CD4-positive, alpha-beta T cell (primary cell): ENCODE measurements at regions not wholly inside any gene's neighbourhood (a gene's known extent, or its start where the extent isn't known, plus 50 kb on each side); places are given as distances from the start of the nearest gene placed in this dataset.

Experiments used
- ATAC-seq: fragments of 200-7000 bp; cut with Tn5 transposase; one replicate; pipeline ENCODE4 v1.10.0; 2022; ENCODE audit warnings: mild to moderate bottlenecking; ENCODE audit not compliant: poor library complexity
- CTCF ChIA-PET: fragments of 350-600 bp; sonication (Branson Sonifier 250); formaldehyde crosslinking; loops from one replicate; lab custom pipeline; 2021; ENCODE audit warnings: antibody characterized with exemption, inconsistent platforms; lab: Charles Lee
- POLR2A ChIA-PET: fragments of 350-600 bp; sonication (Branson Sonifier 250); formaldehyde crosslinking; loops from one replicate; lab custom pipeline; 2021; ENCODE audit warnings: antibody characterized with exemption, inconsistent platforms; lab: Charles Lee
- DNase-seq, 14 experiments: peaks; one replicate each; pipeline ENCODE4 v3.0.0-alpha.2; 2013 to 2020; ENCODE audit warnings: mixed read lengths in 2 of 14
- H3K27ac ChIP-seq, 2 donors: one replicate each; pipeline versions ENCODE4 v1.5.1 to v1.7.0; 2013; ENCODE audit warnings: low read length in 2 of 2, low read depth in 1 of 2, mild to moderate bottlenecking in 1 of 2
- H3K27me3 ChIP-seq, 2 experiments: 1 replicate in 1 of 2; 2 replicates in 1 of 2; pipeline versions ENCODE4 v1.6.1 to v1.7.0; 2013; ENCODE audit warnings: low read length in 2 of 2, control low read depth in 1 of 2, mild to moderate bottlenecking in 1 of 2, moderate library complexity in 1 of 2; ENCODE audit not compliant: insufficient read depth in 2 of 2, control insufficient read depth in 1 of 2
- H3K36me3 ChIP-seq: one replicate; pipeline ENCODE4 v1.6.1; 2013; ENCODE audit warnings: low read length, control low read depth; ENCODE audit not compliant: insufficient read depth
- H3K4me1 ChIP-seq: one replicate; pipeline ENCODE4 v1.6.1; 2013; ENCODE audit warnings: low read length, control low read depth; ENCODE audit not compliant: insufficient read depth
- H3K4me3 ChIP-seq: one replicate; pipeline ENCODE4 v1.5.1; 2013; ENCODE audit warnings: mild to moderate bottlenecking, low read length, moderate library complexity
- H3K9me3 ChIP-seq, 2 experiments: 1 replicate in 1 of 2; 2 replicates in 1 of 2; pipeline versions ENCODE4 v1.6.1 to v1.7.0; 2013; ENCODE audit warnings: low read length in 2 of 2, mild to moderate bottlenecking in 2 of 2, control low read depth in 1 of 2, moderate library complexity in 1 of 2; ENCODE audit not compliant: control insufficient read depth in 1 of 2, insufficient read depth in 1 of 2
- H3K27ac Mint-ChIP-seq: one replicate; pipeline ENCODE4 v1.8.0; 2020; ENCODE audit warnings: mixed read lengths
- H3K27me3 Mint-ChIP-seq: one replicate; pipeline ENCODE4 v1.8.0; 2021; ENCODE audit warnings: mixed read lengths
- H3K36me3 Mint-ChIP-seq: one replicate; pipeline ENCODE4 v1.8.0; 2021; ENCODE audit warnings: low read depth, mixed read lengths
- H3K4me1 Mint-ChIP-seq: one replicate; pipeline ENCODE4 v1.8.0; 2021; ENCODE audit warnings: low read depth, mixed read lengths
- H3K4me3 Mint-ChIP-seq: one replicate; pipeline ENCODE4 v1.8.0; 2020; ENCODE audit warnings: mild to moderate bottlenecking, mixed read lengths
- H3K9me3 Mint-ChIP-seq: one replicate; pipeline ENCODE4 v1.8.0; 2020; ENCODE audit warnings: mixed read lengths
- intact Hi-C, 2 experiments: fragments of 100-400 bp; cut with DNase I in 1 of 2; cut with micrococcal nuclease in 1 of 2; formaldehyde crosslinking; loops; one replicate each; pipeline versions ENCODE4 v1.15.1 to v1.9.0; 2023 to 2025; cut with DNase I, micrococcal nuclease
- TF ChIP-seq, protein P1 (sequence below): fragments of 200-600 bp; IDR thresholded peaks from one replicate; pipeline ENCODE4 v1.8.0; 2022; ENCODE audit warnings: antibody characterized with exemption, mild to moderate bottlenecking

DNA sequence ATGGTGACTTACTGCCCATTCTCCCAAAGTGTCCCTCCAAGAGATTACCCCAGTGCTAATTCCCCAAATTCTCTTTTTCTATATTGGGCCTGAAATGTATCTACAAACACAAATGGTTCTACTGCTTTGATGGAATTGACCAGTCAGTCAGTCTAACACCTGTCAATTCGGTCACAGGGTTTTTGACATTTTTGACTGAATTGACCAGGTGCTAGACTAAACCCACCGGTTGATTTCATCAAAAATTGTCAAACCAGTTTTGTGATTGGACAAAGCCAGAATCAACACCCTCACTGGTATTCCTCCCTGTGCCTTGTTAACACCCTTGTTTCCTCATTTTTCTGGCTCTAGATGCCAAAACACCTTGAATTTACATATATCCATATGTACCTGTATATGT is 398.4 kb upstream of the NR2F2 start:
- no peak for ATAC-seq
- Mint-ChIP-seq H3K4me3 (no peak overlapping the region), H3K36me3 (no peaks in the 10 kb centered on the region), H3K27ac (no peak overlapping the region), H3K4me1 (peaks cover 5% of the 10 kb centered on the region), H3K9me3 (no peaks in the 10 kb centered on the region), H3K27me3 (no peaks in the 10 kb centered on the region)
- Histone ChIP-seq H3K27me3 (no peaks in the 10 kb centered on the region), H3K36me3 (no peaks in the 10 kb centered on the region), H3K4me1 (peaks cover 2% of the 10 kb centered on the region), H3K9me3 (no peaks in the 10 kb centered on the region), H3K4me3 (no peak overlapping the region), H3K27ac (no peak overlapping the region)
- no peak for DNase-seq
- CTCF ChIA-PET = no interaction called here
- intact Hi-C loops = no loop called here
- POLR2A ChIA-PET = no interaction called here
- TF ChIP-seq, protein P1, sequence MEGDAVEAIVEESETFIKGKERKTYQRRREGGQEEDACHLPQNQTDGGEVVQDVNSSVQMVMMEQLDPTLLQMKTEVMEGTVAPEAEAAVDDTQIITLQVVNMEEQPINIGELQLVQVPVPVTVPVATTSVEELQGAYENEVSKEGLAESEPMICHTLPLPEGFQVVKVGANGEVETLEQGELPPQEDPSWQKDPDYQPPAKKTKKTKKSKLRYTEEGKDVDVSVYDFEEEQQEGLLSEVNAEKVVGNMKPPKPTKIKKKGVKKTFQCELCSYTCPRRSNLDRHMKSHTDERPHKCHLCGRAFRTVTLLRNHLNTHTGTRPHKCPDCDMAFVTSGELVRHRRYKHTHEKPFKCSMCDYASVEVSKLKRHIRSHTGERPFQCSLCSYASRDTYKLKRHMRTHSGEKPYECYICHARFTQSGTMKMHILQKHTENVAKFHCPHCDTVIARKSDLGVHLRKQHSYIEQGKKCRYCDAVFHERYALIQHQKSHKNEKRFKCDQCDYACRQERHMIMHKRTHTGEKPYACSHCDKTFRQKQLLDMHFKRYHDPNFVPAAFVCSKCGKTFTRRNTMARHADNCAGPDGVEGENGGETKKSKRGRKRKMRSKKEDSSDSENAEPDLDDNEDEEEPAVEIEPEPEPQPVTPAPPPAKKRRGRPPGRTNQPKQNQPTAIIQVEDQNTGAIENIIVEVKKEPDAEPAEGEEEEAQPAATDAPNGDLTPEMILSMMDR = no peak

GRCh38 chr15:95932676-95933075 is 397.8 kb upstream of the NR2F2 start:
- Histone ChIP-seq H3K9me3 (no peaks in the 10 kb centered on the region), H3K4me1 (peaks cover 2% of the 10 kb centered on the region), H3K27ac (no peak overlapping the region), H3K4me3 (no peak overlapping the region), H3K36me3 (no peaks in the 10 kb centered on the region), H3K27me3 (no peaks in the 10 kb centered on the region)
- ATAC-seq (no peak), DNase-seq (no peak)
- H3K36me3 Mint-ChIP-seq = no peaks in the 10 kb centered on the region
- TF ChIP-seq, protein P1 = no peak
- H3K9me3 Mint-ChIP-seq = no peaks in the 10 kb centered on the region
- no peak overlapping the region for H3K27ac Mint-ChIP-seq
- intact Hi-C loops = no loop called here
- POLR2A ChIA-PET = no interaction called here
- H3K4me3 Mint-ChIP-seq = no peak overlapping the region
- H3K4me1 Mint-ChIP-seq = peaks cover 5% of the 10 kb centered on the region
- CTCF ChIA-PET = no interaction called here
- H3K27me3 Mint-ChIP-seq = no peaks in the 10 kb centered on the region

DNA sequence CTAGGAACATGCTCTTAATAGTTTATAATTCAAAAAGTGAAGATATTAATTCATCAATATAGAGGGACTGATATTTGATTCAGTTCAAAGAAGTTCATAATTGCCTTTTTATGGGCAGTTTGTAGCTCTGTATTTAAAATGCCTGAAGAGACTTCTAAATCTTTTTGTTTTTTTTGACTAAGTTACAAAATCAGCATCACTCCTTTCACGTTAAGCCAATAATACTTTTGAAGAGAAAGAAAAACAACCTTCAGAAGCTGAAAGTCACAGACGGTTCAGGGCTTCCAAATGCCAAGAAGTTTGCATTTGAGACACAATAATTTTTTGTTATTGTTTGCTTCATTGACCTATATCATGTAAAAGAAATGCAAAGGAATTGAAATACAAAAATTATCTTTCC is 394.6 kb upstream of the NR2F2 start:
- Histone ChIP-seq H3K36me3 (no peaks in the 10 kb centered on the region), H3K4me3 (no peak overlapping the region), H3K9me3 (peaks cover 0 to 3% of the 10 kb centered on the region in 2 experiments), H3K4me1 (no peaks in the 10 kb centered on the region), H3K27me3 (no peaks in the 10 kb centered on the region), H3K27ac (no peak overlapping the region)
- peaks cover 2% of the 10 kb centered on the region for H3K9me3 Mint-ChIP-seq
- CTCF ChIA-PET = no interaction called here
- no peak for ATAC-seq
- H3K27me3 Mint-ChIP-seq = no peaks in the 10 kb centered on the region
- intact Hi-C loops = no loop called here
- TF ChIP-seq, protein P1 = no peak
- no peaks in the 10 kb centered on the region for H3K4me1 Mint-ChIP-seq
- no peak overlapping the region for H3K27ac Mint-ChIP-seq
- no peaks in the 10 kb centered on the region for H3K36me3 Mint-ChIP-seq
- no peak for DNase-seq
- POLR2A ChIA-PET = no interaction called here
- no peak overlapping the region for H3K4me3 Mint-ChIP-seq
